ENCODE measurements at regions not wholly inside any gene's neighbourhood (a gene's known extent, or its start where the extent isn't known, plus 50 kb on each side); places are given as distances from the start of the nearest gene placed in this dataset.

- TF ChIP-seq ZFX (IDR thresholded peaks at IDR 0.05; ENCODE audit: borderline replicate concordance): no peak
- no peak for TF ChIP-seq CTCF (IDR thresholded peaks at IDR 0.05)
- no peak overlapping the region for H3K27ac ChIP-seq
Observed at GRCh38 chr2:64260817-64261216, 116.6 kb upstream of the PELI1 start.

- H3K27ac ChIP-seq: no peak overlapping the region
- TF ChIP-seq ZFX (IDR thresholded peaks at IDR 0.05; ENCODE audit: borderline replicate concordance) (no peak), CTCF (IDR thresholded peaks at IDR 0.05) (no peak)
Observed at GRCh38 chr2:64262071-64262470, 117.9 kb upstream of the PELI1 start.

GRCh38 chr2:64262816-64263215, 118.6 kb upstream of the PELI1 start:
- no peak for TF ChIP-seq ZFX (IDR thresholded peaks at IDR 0.05; ENCODE audit: borderline replicate concordance)
- TF ChIP-seq CTCF (IDR thresholded peaks at IDR 0.05): no peak

GRCh38 chr2:64263315-64263714, 119.1 kb upstream of the PELI1 start:
- TF ChIP-seq ZFX (IDR thresholded peaks at IDR 0.05; ENCODE audit: borderline replicate concordance): no peak
- no peak for TF ChIP-seq CTCF (IDR thresholded peaks at IDR 0.05)
- H3K27ac ChIP-seq: no peak overlapping the region

More at GRCh38 chr2:64262816-64263215, 118.6 kb upstream of the PELI1 start:
- H3K27ac ChIP-seq: no peak overlapping the region

- no peak for TF ChIP-seq CTCF (IDR thresholded peaks at IDR 0.05)
- TF ChIP-seq ZFX (IDR thresholded peaks at IDR 0.05; ENCODE audit: borderline replicate concordance): no peak
- no peak overlapping the region for H3K27ac ChIP-seq
Observed at GRCh38 chr2:64267699-64268098, 123.5 kb upstream of the PELI1 start.

GRCh38 chr2:64268330-64269048, 124.3 kb upstream of the PELI1 start:
- no peak overlapping the region for H3K27ac ChIP-seq

More at GRCh38 chr2:64268330-64269048, 124.3 kb upstream of the PELI1 start:
- TF ChIP-seq CTCF (IDR thresholded peaks at IDR 0.05) (no peak), ZFX (IDR thresholded peaks at IDR 0.05; ENCODE audit: borderline replicate concordance) (no peak)

Data from 22Rv1 (cell line).